ENCODE measurements at regions not wholly inside any gene's neighbourhood (a gene's known extent, or its start where the extent isn't known, plus 50 kb on each side); places are given as distances from the start of the nearest gene placed in this dataset.

GRCh38 chr5:5572976-5573797, 150.7 kb downstream of the ICE1 start:
- DNase-seq (ENCODE audit: low read depth in 1 of 2, low spot score in 1 of 2), result peak in 1 of 2 donors; percentile 1
- Histone ChIP-seq H3K27ac (no peak overlapping the region), H3K27me3 (no peaks in the 10 kb centered on the region), H3K4me3 (no peak overlapping the region), H3K9me3 (ENCODE audit: low read depth) (no peaks in the 10 kb centered on the region), H3K4me1 (ENCODE audit: low read depth) (no peaks in the 10 kb centered on the region), H3K36me3 (no peaks in the 10 kb centered on the region)
- no peak for TF ChIP-seq CTCF (IDR thresholded peaks at IDR 0.05; ENCODE audit: low read depth, low read length)

DNA sequence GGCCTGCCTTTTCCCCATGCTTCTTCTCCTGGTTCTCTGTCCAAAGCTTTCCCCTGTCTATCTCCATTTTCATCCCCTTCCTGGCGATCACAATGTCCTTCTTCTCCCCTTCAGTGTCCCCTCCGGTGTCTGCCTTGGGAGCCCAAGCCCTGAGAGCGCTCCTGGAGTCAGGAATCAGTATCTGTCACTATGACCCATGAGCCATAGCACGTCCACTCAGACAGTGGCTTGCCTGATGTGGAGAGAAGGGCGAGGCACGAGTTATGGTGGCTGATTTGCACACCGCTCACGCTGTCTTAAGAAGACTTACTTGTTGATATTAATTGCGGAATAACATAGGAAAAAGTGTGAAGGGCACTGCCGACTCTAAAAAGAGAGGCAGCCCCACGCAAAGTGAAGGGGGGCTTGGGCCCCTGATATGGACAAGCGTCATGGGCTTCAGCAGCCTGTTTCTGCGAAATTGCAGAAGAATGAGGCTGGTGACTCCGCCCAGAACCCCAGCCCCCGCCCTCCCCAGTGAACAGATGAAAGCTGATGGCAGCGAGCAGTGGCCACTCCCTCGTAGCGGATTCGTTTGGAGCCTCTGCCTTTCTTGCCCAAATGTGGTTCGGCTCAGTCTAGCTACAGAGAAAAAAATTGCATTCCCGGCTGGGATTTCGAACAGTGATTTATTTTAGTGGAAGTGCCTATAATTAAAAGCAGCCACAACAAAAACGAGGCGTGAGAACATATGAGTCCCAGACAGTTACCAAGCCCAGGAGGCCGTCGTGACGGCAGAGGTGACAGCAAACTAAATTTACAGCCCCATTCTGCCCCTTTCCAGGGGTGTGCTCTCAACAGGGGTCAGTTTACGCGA, 149.8 kb downstream of the ICE1 start:
- no peak for DNase-seq (ENCODE audit: low read depth in 1 of 2, low spot score in 1 of 2)
- H3K4me1 ChIP-seq (ENCODE audit: low read depth), result no peaks in the 10 kb centered on the region
- no peak overlapping the region for H3K4me3 ChIP-seq
- H3K9me3 ChIP-seq (ENCODE audit: low read depth), result no peaks in the 10 kb centered on the region
- no peak overlapping the region for H3K27ac ChIP-seq
- H3K27me3 ChIP-seq, result no peaks in the 10 kb centered on the region
- TF ChIP-seq CTCF (IDR thresholded peaks at IDR 0.05; ENCODE audit: low read depth, low read length), result no peak
- H3K36me3 ChIP-seq, result no peaks in the 10 kb centered on the region

DNA sequence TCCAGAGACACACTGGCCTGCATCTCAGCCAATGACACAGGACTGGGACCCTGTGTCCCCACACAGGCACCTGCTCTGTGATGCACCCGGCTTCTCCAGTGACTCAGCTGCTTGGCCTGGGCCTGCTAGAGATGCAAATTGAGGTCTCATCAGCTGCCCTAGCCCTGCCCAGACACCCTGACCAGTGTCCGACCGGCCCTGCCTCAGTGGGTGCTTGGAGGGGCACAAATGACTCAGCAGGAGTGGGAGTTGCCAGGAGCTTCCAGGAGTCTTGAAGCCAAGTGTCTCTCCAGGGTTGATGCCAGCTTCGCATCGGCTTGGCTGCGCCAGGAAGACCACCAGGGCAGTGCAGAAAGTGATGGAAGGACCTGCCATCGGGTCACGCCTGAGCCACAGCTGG, 148.2 kb downstream of the ICE1 start:
- Histone ChIP-seq H3K36me3 (no peaks in the 10 kb centered on the region), H3K4me1 (ENCODE audit: low read depth) (no peaks in the 10 kb centered on the region), H3K27ac (no peak overlapping the region), H3K4me3 (no peak overlapping the region), H3K27me3 (no peaks in the 10 kb centered on the region), H3K9me3 (ENCODE audit: low read depth) (no peaks in the 10 kb centered on the region)
- DNase-seq (ENCODE audit: low read depth in 1 of 2, low spot score in 1 of 2), result no peak
- TF ChIP-seq CTCF (IDR thresholded peaks at IDR 0.05; ENCODE audit: low read depth, low read length), result no peak

- Histone ChIP-seq H3K27ac (no peak overlapping the region), H3K36me3 (no peaks in the 10 kb centered on the region), H3K4me1 (ENCODE audit: low read depth) (no peaks in the 10 kb centered on the region), H3K9me3 (ENCODE audit: low read depth) (no peaks in the 10 kb centered on the region), H3K4me3 (no peak overlapping the region), H3K27me3 (no peaks in the 10 kb centered on the region)
- no peak for TF ChIP-seq CTCF (IDR thresholded peaks at IDR 0.05; ENCODE audit: low read depth, low read length)
- no peak for DNase-seq (ENCODE audit: low read depth in 1 of 2, low spot score in 1 of 2)
Observed at GRCh38 chr5:5564898-5565297, 142.4 kb downstream of the ICE1 start.

DNA sequence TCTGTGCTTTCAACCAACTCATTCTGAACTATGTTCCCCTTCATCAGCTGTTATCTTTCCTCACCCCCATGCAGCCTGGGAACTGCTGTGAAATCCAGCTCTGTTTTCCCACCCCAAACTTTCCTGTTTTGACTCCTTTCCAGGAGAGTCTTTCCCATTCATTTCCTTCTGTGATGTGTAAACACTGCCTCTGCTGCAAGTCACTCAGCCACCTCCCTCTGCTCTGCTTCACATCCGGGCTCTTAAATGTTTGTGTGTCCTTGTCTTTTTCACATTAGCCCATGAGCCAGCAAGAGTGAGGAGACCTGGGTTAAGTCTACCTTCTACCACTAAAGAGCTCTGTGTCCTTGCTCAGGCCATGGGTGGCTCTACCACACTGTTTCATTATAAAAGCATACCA, 137.5 kb downstream of the ICE1 start:
- Histone ChIP-seq H3K4me3 (no peak overlapping the region), H3K27me3 (no peaks in the 10 kb centered on the region), H3K36me3 (no peaks in the 10 kb centered on the region), H3K27ac (no peak overlapping the region), H3K4me1 (ENCODE audit: low read depth) (no peaks in the 10 kb centered on the region), H3K9me3 (ENCODE audit: low read depth) (no peaks in the 10 kb centered on the region)
- no peak for DNase-seq (ENCODE audit: low read depth in 1 of 2, low spot score in 1 of 2)
- no peak for TF ChIP-seq CTCF (IDR thresholded peaks at IDR 0.05; ENCODE audit: low read depth, low read length)

All from cardiac muscle cell (in vitro differentiated cells and primary cell).